Medulla oblongata (tissue), 1 donor: ENCODE measurements at regions not wholly inside any gene's neighbourhood (a gene's known extent, or its start where the extent isn't known, plus 50 kb on each side); places are given as distances from the start of the nearest gene placed in this dataset.
"Not testable (repeated sequence)": the region's sequence is repeated elsewhere in the genome, so short reads cannot be mapped to it uniquely, and the experiment has no call there.

ENCODE experiments used
- DNase-seq: peaks from one replicate; pipeline ENCODE4 v3.0.0-alpha.2; 2015; ENCODE audit errors: extremely low spot score

DNA sequence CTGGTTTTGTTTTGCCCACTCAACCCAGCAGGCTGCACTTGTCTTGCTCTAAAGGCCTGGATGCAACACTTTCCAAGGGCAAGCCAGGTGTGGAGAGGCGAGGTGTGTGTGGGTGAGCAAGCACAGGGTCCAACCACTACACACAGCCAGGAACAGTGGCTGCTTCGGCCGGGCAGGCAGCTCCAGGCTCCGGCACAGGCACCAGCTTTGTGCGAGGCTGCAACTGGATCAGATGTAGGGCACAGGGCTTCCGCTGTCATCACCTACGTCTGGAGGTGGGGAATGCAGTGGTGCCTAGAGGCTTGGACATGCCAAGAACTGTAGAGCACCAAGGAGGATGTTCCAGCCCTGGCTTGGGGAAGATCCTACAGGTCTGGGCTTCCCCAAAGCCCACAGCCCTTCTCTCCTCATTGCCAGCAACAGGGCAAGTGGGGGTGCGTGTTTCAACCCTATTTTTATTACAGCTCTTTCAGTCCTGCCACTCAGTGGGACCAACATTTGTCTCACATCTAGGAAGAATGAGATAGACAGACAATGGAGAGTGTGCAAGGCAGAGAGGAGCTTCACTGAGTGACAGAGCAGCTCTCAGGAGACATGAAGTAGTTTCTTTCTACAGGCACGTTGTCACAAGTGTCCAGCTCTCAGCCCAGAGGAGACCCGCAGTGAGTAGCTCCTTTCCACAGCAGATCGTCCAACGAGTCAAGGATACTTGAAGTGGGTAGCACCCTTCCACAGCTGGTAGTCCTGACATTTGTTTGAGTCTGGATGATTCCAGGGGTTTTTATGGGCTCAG lies 622.2 kb downstream of the CDH9 start:
- no peak for DNase-seq

DNA sequence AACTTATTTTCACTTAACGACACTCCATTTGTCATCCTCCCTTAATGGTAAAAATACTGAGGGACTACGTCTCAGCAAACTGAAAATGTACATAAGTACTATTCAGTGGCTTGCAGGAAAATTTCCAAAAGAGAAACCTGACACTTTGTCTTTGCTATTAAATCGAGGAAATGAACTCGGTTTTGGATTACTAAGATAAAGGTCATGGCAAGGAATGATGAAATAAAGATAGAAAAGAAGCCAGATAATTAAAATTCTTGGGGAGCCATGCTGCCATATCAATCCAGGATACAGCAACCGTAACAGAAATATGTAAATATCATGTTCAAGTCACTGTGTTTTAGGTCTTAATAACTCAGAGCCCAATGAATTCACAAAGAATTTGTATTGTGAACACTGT lies 647.8 kb downstream of the CDH9 start:
- DNase-seq, result no peak

DNA sequence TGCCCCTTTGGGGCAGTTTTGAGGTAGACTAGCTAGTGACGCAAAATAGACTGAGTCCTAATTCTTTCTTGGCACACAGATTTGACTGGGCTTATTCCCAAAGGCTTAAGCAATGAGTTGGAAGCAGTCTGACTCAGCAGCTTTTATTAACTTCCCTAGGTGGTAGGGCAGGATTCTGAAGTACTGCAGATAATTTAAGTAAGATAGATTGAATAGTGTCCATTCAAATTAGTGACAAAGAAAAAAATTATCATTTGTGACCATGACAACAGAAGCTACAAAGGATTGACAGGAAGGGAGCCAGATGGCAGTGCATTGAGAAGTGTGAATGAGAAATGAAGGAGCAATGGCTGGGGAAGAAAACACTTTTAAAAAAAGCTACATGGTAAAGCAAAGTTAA lies 649.4 kb downstream of the CDH9 start:
- DNase-seq, result peak; percentile 76

DNA sequence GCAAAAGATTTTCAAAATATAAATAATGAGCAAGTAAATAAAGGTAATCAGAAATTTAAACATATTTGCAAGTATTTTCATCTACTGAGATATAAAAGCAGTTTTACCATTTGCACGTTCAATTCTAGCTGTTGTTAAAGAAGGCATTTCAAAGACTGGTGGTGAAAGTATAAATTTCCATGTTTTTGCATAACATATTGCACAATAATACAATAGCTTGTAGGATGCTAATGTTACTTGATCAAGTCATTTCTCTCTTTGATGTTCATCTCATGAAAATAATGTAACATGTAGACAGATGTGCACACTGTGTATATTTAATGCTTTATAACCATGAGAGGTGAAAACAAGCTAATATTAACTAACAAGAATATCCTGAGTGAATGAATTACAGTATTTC lies 651.9 kb downstream of the CDH9 start:
- DNase-seq, result no peak

DNA sequence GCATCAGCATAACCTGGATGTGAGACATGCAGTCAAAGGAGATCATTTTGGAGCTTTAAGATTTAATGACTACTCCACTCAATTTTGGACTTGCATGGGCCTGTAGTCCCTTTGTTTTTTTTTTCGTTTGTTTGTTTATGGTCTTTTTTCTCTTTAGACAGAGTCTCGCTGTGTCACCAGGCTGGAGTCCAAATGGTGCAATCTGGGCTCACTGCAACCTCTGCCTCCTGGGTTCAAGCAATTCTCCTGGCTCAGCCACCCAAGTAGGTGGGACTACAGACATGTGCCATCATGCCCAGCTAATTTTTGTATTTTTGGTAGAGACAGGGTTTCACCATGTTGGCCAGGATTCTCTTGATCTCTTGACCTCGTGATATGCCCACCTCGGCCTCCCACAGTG lies 673.8 kb downstream of the CDH9 start:
- not testable (repeated sequence) for DNase-seq

DNA sequence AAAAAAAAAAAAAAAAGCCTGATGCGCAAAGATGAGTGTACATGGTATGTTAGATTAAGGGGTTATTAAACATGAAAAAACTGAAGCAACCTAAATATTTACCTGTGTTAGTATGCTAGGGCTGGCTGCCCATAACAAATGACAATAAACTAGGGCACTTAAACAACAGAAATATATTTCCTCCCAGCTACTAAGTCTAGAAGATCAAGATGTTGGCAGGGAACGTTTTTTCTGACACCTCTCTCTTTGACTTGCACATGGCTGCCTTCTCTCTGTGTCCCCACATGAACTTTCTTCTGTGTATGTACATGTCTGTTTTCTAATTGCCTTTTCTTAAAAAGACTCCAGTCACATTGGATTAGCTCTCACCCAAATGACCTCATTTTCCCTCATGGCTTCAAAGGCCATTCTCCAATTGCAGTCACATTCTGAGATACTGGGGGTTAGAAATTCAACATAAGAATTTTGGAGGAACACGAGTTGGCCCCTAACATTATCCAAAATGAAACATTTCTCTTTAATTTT lies 694.5 kb downstream of the CDH9 start:
- DNase-seq, result no peak

DNA sequence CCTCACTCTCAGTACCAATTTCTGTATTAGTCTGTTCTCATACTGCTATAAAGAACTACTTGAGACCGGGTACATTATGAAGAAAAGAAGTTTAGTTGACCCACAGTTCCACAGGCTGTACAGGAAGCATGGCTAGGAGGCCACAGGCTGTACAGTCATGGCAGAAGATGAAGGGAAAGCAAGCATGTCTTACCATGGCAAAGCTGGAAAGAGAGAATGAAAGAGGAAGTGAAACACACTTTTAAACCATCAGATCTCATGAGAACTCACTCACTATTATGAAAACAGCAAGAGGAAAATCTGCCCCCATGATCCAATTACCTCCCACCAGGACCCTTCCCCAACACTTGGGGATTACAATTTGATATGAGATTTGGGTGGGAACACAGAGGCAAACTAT lies 698.8 kb downstream of the CDH9 start:
- DNase-seq, result no peak

DNA sequence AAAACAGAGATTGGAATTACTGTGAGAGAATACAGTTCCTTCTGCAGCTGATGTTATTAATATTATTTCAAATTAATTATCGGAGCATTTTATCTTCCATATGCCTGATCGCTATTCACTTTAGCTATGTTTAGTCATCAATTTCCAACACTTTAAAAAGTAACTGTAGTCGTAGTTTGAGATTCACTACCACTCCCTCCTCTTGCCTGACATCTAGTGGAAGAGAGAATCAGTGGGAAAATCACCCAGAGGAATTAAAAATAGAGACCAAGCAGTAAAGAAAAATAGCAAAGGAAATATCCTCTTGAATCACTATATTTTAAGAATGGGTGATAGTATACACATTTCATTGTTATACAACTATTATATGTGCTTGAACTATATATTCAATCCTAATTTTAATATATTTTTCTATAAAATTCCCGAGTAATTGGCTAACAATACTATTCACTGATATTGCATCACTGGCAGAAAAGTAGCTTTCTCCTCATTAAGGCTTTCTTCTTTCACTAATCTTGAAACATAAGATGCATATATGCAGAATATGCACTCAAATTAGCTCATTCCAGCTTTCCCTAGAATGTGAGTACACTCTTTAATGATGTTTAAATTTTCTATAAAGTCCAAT lies 708.7 kb downstream of the CDH9 start:
- DNase-seq, result peak; percentile 51

DNA sequence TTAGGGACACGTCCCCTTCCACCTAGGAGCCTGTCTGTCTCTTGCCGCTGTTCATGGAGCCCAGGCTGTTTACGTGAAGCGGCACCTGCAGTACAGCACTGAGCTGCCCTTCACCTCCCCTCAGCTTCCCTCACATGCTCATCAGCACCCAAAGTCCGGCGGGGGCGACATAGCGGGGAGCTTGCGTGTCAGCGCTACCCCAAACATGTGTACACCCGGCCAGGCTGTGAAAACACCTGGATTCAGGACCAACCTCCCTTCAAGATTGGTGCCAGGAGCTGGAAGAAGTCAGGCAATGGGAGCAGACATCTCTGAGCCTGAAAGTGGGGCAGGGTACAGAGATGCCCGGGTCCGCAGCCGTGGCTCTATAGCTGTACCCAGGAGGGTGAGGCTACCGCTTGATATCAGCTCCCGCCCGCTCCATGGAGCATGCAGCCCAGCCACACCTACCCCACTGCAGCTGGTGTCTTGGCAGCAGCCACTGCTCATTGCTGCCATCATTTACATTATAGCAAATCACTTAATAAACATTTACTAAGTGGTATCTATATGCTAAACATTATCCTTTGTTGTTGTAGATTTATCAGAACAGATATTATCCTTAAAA lies 712.1 kb downstream of the CDH9 start:
- no peak for DNase-seq

DNA sequence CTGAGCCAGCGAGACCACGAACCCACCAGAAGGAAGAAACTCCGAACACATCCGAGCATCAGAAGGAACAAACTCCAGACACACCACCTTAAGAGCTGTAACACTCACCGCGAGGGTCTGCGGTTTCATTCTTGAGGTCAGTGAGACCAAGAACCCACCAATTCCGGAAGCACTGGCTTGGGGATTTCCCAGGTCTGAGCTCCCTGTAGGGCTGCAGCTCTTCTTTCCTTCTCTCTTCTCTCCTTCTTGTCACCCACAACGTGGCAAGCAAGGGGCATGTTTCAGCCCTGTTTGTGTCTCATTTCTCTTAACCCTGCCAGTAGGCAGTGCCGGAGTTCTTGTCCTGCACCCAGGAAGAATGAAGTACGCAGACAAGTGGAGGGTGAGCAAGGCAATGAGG lies 713.0 kb downstream of the CDH9 start:
- not testable (repeated sequence) for DNase-seq

DNA sequence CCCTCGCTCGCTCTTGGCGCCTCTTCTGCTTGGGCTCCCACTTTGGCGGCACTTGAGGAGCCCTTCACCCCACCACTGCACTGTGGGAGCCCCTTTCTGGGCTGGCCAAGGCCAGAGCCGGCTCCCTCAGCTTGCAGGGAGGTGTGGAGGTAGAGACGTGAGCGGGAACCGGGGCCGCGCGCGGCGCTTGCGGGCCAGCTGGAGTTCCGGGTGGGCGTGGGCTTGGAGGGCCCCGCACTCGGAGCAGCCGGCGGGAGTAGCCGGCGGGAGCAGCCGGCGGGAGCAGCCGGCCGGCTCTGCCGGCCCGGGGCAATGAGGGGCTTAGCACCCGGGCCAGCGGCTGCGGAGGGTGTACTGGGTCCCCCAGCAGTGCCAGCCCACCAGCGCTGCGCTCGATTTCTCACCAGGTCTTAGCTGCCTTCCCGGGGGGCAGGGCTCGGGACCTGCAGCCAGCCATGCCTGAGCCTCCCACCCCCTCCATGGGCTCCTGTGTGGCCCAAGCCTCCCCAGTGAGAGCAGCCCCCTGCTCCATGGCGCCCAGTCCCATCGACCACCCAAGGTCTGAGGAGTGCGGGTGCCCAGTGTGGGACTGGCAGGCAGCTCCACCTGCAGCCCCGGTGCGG lies 714.0 kb downstream of the CDH9 start:
- DNase-seq, result not testable (repeated sequence)

DNA sequence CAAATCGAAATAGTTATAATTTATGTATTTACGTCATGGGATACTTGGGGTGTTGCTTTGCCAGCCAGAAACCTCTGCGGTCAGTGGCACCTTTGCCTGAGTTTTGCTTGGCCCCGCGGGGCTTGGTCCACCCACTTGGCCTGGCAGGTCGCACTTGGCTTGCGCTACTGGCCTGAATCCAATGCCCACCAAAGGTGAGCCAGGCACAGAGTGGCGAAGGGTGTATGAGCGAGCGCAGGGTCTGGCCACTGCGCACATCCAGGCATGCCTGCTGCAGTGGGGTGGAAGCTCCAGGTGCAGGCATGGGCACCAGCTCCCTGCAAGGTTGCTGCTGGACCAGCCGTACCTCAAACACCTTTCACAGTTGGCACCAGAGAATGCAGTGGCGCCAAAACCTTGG lies 714.6 kb downstream of the CDH9 start:
- DNase-seq, result no peak

DNA sequence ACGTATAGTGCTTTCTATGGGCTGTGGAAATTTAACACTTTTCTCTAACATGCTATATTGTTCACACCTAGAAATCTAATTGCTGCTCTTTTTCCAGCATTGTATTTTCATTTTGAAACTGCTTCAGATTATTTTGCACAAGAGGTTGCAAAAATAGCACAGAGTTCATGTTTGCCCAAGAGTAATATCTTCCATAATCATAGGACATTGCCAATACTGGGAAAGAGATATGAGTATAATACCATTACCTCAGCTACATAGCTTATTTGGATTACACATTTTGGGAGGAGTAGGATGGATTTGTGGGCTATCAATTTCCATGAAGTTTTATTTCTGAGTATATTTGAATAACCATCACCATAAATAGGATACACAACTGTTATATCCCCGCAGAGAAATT lies 717.1 kb downstream of the CDH9 start:
- no peak for DNase-seq

DNA sequence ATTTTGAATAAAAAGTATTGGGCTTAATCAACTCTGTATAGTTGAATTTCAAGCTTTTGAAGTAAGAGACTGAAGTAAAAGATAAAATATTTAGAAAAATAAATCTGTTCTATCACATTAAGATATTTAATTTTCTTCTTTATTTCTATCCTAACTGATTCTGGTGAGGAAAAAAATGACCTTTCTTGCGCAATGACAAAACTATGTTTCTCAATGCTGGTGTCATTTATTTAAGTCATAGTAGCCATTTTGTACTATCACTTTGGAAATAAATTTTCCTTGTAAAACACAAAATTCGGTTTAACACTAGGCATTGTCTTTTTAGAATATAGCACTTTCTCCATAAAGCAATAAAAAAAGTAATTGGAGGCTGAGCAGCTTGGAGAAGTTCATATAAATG lies 728.0 kb downstream of the CDH9 start:
- no peak for DNase-seq

DNA sequence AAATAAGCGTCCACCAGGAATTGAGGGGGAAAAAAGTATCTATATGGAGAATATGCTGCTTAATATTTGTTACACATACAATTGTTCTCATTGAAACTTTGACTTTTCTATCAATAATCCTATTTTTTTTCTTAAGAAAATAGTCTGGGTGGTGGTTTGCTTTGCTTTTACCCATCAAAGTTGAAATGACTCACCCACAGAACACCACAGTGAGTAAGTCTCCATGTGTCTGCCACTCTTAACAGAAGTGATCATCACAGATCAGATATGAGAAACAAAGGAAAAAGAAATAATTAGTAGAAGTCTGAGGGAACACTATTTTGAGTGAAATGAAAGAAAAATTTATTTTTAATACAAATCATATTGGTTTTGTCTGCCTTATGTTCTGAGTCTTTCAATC lies 742.8 kb downstream of the CDH9 start:
- no peak for DNase-seq

DNA sequence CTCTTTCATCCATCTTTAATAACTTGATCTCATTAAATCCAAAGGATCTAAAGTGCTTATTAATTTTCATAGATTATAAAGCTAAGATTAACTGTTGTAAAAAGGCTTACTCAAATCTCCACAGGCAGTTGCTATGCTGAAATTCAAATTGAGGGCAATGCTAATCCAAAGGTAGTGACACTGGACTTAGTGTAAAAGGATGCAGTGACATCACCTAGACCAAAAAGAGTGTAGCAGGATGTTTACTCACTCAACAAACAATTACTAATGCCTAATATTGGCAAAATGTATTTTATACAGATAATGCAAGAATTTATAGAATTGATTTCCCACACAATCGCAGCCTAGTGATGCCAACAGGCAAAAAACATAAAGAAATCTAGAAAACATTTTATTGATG lies 756.2 kb downstream of the CDH9 start:
- DNase-seq, result no peak

DNA sequence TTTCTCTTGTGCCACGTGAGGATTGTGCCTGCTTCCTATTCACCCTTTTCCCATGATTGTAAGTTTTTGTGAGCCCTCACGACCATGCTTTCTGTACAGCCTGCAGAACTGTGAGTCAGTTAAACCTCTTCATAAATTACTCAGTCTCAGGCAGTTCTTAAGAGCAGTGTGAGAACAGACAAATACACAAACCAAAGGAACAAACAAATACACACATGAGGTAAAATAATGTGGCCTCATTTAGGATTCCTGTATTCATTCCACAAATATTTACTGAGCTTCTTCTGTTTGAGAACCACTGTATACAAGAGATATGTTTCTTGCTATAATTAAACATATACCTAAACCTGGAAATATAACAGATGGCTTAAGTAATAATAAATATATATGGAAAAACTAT lies 760.3 kb downstream of the CDH9 start:
- DNase-seq, result no peak

DNA sequence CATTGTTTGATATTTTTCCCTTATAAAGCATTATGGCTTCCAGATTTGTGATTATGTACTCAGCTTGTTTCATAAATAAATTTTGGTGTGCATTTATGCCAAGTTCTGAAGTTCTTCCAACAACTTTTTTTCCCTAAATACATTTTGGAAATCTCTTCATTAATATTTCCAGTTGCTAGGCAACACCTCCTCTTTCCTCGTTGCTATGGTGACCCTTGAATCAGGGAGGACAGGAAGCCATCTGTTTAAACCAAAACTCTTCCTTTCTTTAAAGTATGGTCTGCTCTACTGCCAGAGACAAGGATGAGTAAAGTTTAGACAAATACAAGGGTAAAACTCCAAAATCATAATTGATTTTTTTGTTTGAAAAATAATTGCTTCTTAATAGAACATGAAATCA lies 779.3 kb downstream of the CDH9 start:
- DNase-seq, result no peak

DNA sequence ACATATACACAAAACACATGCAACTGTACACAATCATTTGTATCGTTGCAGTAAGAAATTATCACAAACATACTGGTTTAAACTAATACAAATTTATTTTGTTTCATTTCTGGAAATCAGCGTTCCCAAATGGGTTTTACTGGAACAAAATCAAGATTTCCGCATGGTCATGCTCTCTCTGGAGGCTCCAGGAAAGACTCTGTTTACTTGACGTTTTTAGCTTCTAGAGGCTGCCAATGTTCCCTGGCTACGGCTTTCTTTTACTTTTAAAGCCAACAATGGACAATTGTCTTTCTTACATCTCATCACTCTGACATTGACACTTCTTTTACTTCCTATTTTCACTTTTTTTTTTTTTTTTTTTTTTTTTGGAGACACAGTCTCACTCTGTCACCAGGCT lies 793.1 kb downstream of the CDH9 start:
- peak; percentile 57 for DNase-seq

DNA sequence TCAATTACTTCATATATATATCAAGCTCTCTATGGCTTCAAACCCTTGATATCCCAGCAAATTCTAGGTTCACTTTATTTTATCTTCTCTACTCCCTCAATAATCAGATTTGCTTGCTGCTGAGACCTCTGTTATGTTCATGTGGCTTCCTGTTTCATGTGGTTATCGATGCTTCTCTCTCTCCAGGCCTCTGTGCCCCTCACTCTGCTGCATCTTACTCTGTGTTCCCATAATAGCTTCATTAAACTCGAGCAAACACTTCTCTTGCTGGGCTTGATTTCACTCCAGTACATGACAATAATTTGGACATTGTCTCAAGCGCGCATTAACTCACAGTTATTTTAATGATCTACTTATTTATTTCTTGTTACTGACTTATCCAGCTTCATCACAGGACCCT lies 798.8 kb downstream of the CDH9 start:
- no peak for DNase-seq

DNA sequence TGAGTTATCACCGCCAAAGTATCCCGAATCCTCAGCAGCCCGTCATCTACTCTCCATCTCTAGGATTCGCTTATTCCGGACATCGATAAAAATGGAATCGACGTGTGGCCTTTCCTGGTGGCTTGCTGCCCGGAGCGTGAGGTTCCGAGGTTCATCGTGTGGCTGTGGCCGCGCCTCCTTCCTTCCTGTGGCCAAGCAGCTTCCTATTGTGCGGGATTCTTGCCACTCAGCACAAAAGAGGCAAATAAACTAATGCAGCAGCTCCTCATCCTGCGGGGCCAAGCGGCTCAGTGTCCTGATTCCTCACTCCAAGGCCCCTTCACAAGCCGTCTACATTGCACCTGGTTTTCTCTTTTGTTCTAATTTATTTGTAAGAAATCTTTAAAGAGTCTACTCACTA lies 800.9 kb downstream of the CDH9 start:
- DNase-seq, result no peak

DNA sequence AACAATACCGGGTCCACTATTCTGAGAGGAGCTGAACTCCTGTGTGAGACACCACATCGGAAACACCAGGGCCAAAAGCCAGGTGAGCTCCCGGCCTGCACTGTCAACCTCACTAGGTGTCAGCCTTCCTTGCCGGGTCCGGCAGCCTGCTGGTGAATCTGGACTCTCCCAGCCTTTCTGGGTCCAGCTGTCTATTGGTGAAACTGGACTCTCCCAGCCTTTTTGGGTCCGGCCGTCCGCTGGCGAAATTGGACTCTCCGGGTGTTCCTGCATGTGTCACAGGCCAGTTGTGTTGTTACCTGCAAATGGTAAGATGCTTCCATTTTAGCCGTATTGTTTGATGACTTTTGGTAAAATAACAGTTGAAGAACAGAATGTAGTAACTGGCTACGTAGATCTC lies 801.5 kb downstream of the CDH9 start:
- DNase-seq, result no peak

DNA sequence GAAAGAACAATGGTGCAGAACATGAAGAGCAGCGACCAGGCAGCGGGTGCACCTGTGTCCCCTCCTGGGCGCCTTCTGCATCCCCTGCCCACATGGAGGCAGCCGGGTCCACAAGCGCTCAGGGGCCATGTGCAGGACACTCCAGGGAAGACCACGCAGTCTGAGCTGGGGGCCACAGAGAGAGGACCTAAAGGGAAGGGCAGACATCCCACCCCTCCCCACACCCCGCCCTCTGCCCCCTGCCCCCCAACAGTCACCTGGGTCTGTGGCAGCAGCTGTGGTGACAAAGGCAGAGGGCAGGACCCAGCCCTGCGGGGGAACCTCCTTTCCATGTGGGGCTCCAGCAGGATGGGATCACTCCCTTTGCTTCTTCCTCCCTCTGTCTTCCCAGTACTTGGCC lies 805.7 kb downstream of the CDH9 start:
- DNase-seq, result no peak
